ENCODE measurements at regions not wholly inside any gene's neighbourhood (a gene's known extent, or its start where the extent isn't known, plus 50 kb on each side); places are given as distances from the start of the nearest gene placed in this dataset.

GRCh38 chr6:22808466-22808865 is 239.1 kb downstream of the HDGFL1 start:
- DNase-seq (ENCODE audit: low read depth), result no peak

GRCh38 chr6:22809370-22809769 is 240.0 kb downstream of the HDGFL1 start:
- no peak for DNase-seq (ENCODE audit: low read depth)

GRCh38 chr6:22819209-22819608 is 249.8 kb downstream of the HDGFL1 start:
- DNase-seq (ENCODE audit: low read depth), result no peak

- no peak for DNase-seq (ENCODE audit: low read depth)
Measured at GRCh38 chr6:22821664-22822320, 252.4 kb downstream of the HDGFL1 start.

- no peak for DNase-seq (ENCODE audit: low read depth)
Measured at GRCh38 chr6:22825210-22825609, 255.8 kb downstream of the HDGFL1 start.

GRCh38 chr6:22826961-22827360 is 257.6 kb downstream of the HDGFL1 start:
- DNase-seq (ENCODE audit: low read depth), result peak; percentile 64

- DNase-seq (ENCODE audit: low read depth), result peak; percentile 27
Measured at GRCh38 chr6:22827760-22828159, 258.4 kb downstream of the HDGFL1 start.

GRCh38 chr6:22828179-22829062 is 259.1 kb downstream of the HDGFL1 start:
- peak; percentile 95 for DNase-seq (ENCODE audit: low read depth)

GRCh38 chr6:22829070-22829469 is 259.7 kb downstream of the HDGFL1 start:
- no peak for DNase-seq (ENCODE audit: low read depth)

GRCh38 chr6:22830463-22830862 is 261.1 kb downstream of the HDGFL1 start:
- DNase-seq (ENCODE audit: low read depth), result no peak

GRCh38 chr6:22833191-22833590 is 263.8 kb downstream of the HDGFL1 start:
- DNase-seq (ENCODE audit: low read depth), result no peak

GRCh38 chr6:22838345-22838744 is 269.0 kb downstream of the HDGFL1 start:
- DNase-seq (ENCODE audit: low read depth), result no peak

- DNase-seq (ENCODE audit: low read depth), result no peak
Measured at GRCh38 chr6:22845467-22845866, 276.1 kb downstream of the HDGFL1 start.

- DNase-seq (ENCODE audit: low read depth), result peak; percentile 2
Measured at GRCh38 chr6:22848121-22848520, 278.8 kb downstream of the HDGFL1 start.

- no peak for DNase-seq (ENCODE audit: low read depth)
Measured at GRCh38 chr6:22849921-22850320, 280.6 kb downstream of the HDGFL1 start.

GRCh38 chr6:22852101-22852500 is 282.7 kb downstream of the HDGFL1 start:
- no peak for DNase-seq (ENCODE audit: low read depth)

GRCh38 chr6:22873513-22874136 is 304.3 kb downstream of the HDGFL1 start:
- DNase-seq (ENCODE audit: low read depth), result no peak

- DNase-seq (ENCODE audit: low read depth), result no peak
Measured at GRCh38 chr6:22875845-22876244, 306.5 kb downstream of the HDGFL1 start.

GRCh38 chr6:22878324-22878701 is 308.9 kb downstream of the HDGFL1 start:
- no peak for DNase-seq (ENCODE audit: low read depth)

GRCh38 chr6:22878706-22879105 is 309.3 kb downstream of the HDGFL1 start:
- DNase-seq (ENCODE audit: low read depth), result no peak

GRCh38 chr6:22880686-22881433 is 311.5 kb downstream of the HDGFL1 start:
- DNase-seq (ENCODE audit: low read depth), result peak; percentile 90

- no peak for DNase-seq (ENCODE audit: low read depth)
Measured at GRCh38 chr6:22882581-22882980, 313.2 kb downstream of the HDGFL1 start.
